Gastroesophageal sphincter (tissue), 3 donors: ENCODE measurements at regions not wholly inside any gene's neighbourhood (a gene's known extent, or its start where the extent isn't known, plus 50 kb on each side); places are given as distances from the start of the nearest gene placed in this dataset.

Experiments used
- CTCF ChIP-seq, 4 experiments: fragments of 200-600 bp in 2 of 4; fragments of 450-650 bp in 2 of 4; sonication (generic) in 1 of 4; IDR thresholded peaks; one replicate each; pipeline ENCODE4 v1.5.1; 2017 to 2019; ENCODE audit warnings: antibody characterized with exemption in 4 of 4, mild to moderate bottlenecking in 2 of 4, moderate library complexity in 2 of 4
- EP300 ChIP-seq: sonication (generic); formaldehyde crosslinking; IDR thresholded peaks from one replicate; pipeline ENCODE4 v1.6.1; 2017; ENCODE audit warnings: antibody characterized with exemption, mild to moderate bottlenecking
- POLR2A ChIP-seq, 2 donors: fragments of 450-650 bp; IDR thresholded peaks; one replicate each; pipeline ENCODE4 v1.6.1; 2017; ENCODE audit warnings: antibody characterized with exemption in 2 of 2, mild to moderate bottlenecking in 2 of 2, moderate library complexity in 1 of 2
- POLR2AphosphoS5 ChIP-seq: sonication (generic); formaldehyde crosslinking; IDR thresholded peaks from one replicate; pipeline ENCODE4 v1.6.1; 2017; ENCODE audit warnings: antibody characterized with exemption

- TF ChIP-seq EP300 (no peak), POLR2A (IDR thresholded peaks at IDR 0.05) (no peak), CTCF (IDR thresholded peaks at IDR 0.05) (no peak), POLR2AphosphoS5 (no peak)
Observed at GRCh38 chr3:20516311-20516710, 330.3 kb upstream of the SGO1 start.
